ENCODE measurements at regions not wholly inside any gene's neighbourhood (a gene's known extent, or its start where the extent isn't known, plus 50 kb on each side); places are given as distances from the start of the nearest gene placed in this dataset.

DNA sequence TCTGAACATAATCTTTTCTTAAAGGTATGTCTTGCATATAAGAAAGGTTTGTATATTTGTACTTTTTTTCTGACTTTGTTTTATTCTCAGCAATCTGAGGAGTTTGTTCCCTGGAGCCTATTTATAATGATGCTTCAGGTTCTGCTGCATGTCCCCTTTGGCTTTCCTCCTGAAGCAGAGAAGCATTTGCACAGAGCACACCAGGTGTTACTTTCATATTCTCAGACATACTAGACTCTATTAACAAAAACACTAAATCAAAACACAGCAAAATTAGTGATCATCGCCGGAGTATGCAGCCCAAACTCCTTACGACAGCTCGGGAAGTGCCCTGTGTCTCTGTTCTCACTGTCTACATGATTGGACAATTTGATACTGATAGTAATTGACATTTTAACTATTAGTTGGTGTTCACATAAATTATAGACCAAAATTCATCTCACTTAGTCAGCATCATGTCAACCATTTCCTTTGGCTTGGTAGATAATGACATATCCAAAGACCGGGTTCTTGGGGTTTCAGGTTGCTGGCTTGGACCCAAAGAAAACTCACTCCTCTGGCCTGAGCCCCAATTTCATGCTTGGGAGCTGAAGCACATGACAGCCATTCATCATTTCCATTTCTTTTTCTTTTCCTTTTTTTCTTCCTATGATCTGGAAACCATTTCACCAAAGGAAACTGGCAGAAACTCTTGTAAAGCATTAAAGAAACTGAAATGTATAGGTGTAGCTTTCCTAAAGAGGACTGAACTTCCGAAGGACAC is 400.1 kb upstream of the NRP1 start:
- TF ChIP-seq POLR2A (IDR thresholded peaks at IDR 0.05): no peak
- TF ChIP-seq, protein P1, sequence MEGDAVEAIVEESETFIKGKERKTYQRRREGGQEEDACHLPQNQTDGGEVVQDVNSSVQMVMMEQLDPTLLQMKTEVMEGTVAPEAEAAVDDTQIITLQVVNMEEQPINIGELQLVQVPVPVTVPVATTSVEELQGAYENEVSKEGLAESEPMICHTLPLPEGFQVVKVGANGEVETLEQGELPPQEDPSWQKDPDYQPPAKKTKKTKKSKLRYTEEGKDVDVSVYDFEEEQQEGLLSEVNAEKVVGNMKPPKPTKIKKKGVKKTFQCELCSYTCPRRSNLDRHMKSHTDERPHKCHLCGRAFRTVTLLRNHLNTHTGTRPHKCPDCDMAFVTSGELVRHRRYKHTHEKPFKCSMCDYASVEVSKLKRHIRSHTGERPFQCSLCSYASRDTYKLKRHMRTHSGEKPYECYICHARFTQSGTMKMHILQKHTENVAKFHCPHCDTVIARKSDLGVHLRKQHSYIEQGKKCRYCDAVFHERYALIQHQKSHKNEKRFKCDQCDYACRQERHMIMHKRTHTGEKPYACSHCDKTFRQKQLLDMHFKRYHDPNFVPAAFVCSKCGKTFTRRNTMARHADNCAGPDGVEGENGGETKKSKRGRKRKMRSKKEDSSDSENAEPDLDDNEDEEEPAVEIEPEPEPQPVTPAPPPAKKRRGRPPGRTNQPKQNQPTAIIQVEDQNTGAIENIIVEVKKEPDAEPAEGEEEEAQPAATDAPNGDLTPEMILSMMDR (IDR thresholded peaks at IDR 0.05): no peak

Measured in uterus (tissue), 2 donors.